ENCODE measurements at regions not wholly inside any gene's neighbourhood (a gene's known extent, or its start where the extent isn't known, plus 50 kb on each side); places are given as distances from the start of the nearest gene placed in this dataset.

DNA sequence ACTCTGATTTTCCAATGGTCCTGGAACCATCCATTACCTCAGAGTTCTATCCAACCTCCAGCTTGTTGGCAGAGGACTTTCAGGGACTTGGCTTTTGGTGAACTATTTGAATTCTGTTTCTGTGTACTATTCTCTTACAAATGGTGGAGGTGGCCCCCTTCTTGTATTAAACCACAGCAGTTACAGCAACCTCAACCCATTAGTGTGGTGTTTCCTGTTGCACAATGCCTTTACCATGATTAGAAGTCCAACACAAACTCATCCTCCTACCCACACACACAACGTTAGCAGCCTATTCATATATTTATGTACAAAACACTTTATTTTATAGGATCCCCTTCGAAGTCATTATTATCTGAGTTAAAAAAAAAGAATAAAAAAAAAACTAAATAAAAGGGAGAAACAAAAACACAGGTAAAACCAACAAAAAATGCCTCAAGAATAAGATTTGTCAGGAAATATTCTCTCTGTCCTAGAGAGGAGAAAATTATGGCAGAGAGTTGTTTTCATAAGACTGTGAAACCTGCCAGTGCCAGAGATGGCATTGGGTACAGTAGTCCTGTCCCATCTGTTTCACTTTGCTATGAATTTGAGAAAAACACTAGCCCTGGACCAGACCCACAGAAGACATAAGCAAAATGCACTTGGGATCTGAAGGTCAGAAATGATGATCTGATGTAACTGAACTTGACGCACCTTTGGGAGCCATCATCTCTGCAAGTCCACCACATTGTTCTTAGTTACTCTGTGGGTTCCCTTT lies 1896.0 kb upstream of the PIK3C3 start:
- DNase-seq (ENCODE audit: low read depth in 2 of 3, low spot score in 2 of 3): no peak

DNA sequence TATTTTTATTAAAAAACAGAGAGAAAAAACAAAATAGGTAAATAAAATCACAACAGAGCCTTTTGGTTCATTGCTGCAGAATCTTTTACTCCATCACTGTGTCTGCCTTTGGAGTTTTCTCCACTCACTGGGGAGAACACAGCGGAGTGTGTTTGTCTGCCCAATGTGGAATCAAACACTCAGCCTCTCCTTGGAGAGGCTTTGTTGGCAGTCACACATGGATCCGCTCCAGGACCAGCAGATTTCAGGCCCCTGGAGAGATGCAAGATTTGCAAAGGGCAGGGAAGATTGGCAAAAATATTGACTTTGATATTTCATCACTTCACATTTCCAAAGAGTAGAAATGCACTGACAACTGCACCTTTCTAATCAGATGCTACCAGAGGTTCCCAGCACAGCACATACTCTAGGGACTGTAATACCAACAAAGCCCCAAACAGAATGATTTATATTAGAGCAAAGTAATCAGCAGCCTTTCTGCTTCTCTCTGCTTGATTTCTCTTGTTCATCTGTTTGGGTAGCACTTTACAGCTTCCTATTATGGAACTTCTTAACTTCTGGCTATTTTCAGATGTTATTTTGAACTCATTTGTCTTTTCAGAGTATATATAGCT lies 1898.8 kb upstream of the PIK3C3 start:
- no peak for DNase-seq (ENCODE audit: low read depth in 2 of 3, low spot score in 2 of 3)

DNA sequence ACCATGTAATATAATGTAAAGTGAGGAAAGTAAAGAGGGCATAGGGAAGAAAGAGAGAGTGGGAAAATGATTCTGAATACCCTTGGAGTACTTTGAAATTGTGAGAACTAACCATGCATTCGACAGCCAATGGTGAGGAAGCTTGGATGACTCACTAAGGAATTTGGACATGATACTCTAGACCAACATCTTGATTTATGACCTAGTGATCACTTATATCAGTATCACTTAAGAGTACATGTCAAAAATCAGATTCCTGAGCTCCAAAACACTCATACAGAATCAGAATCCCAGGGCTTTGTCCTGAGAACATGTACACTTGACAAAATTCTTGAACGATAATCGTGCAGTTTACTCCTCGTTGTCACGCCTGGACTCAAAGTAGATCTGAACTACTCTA lies 1899.8 kb upstream of the PIK3C3 start:
- no peak for DNase-seq (ENCODE audit: low read depth in 2 of 3, low spot score in 2 of 3)

DNA sequence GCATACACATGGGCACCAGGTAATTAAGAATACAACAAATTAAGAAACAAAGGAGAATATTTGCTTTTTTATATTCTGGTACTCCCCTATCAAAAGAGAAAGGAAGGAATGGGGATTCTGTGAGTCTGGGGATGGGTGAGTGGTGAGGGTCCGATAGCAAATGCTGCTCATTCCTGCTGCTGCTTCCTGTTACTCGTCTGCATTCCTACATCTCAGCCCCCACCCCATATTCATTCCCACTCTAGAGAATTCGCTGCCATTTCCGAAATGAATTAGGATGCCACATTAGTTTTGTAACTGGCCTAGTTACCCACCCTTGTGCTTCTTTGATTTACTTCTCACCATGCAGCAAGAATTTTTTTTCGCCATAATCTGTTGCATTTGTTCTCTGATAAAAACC lies 1905.3 kb upstream of the PIK3C3 start:
- no peak for DNase-seq (ENCODE audit: low read depth in 2 of 3, low spot score in 2 of 3)

DNA sequence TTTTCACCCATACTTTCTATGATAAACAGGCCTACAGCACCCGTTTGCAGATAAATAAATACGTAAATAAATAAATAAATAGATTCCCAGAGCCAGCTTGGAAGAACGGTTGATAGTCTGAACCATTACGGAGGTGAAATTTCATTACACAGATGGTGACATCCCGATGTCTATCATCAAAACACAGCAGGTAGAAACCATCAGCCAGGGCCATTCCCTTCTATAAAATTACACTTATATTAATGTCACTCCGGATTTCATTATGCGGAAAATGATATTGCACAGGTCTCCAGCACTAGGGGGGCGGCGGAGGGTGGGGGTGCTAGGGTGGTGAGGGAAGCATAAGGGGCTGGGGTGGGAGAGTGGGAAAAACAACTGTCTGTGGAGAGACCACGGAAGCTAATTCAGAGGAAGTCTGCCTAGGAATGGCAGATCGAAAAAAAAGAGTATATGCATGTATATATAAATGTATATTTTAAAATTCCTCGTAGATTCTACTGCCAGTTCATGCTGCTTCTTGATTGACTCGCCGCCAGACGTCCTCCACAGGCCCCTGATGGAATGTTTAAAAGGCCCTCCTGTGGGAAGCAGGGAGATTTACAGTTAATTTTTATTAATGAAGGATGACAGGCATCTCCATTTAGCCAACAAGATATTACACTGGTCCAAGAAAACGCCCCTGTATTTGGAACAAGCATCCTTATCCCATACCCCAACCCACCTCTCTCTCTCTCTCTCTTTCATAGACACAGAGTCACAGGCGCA lies 1906.0 kb upstream of the PIK3C3 start:
- DNase-seq (ENCODE audit: low read depth in 2 of 3, low spot score in 2 of 3): no peak

DNA sequence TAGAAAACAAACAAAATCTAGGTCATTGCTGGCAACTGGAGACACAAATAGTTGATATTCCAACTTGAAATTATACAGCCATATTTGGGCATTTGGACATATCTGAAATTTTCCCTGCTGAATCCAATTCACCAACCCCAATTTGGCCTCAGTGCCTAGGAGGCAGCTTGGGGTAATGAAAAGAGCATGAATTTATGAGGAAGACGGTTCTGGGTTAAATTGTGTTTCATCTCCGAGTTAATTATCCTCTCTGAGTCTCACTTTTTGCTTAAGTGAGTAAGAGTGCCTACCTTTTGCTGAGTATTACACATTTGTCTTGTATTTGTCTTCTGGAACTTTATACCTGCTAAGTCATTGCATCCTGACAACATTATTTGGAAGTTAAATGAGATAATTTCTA lies 1906.8 kb upstream of the PIK3C3 start:
- no peak for DNase-seq (ENCODE audit: low read depth in 2 of 3, low spot score in 2 of 3)

DNA sequence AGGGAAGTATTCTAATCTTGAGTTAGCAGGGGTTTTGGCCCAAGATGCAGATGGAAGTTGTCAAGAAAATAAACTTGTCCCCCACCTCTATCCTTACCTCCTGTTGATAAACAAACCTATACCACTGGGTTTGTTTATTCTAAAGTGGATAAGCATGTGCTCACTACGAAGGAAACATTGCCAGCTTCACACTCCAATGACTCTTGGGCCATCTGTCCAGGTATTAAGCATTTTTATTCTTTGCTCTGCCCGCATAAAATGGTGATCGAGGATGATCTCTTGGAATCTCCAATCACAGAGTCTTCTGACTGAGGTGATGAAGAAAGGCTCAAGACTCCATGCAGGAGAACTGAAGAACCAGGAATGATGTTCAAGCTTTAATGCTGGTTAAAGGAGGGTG lies 1908.4 kb upstream of the PIK3C3 start:
- DNase-seq (ENCODE audit: low read depth in 2 of 3, low spot score in 2 of 3): no peak

DNA sequence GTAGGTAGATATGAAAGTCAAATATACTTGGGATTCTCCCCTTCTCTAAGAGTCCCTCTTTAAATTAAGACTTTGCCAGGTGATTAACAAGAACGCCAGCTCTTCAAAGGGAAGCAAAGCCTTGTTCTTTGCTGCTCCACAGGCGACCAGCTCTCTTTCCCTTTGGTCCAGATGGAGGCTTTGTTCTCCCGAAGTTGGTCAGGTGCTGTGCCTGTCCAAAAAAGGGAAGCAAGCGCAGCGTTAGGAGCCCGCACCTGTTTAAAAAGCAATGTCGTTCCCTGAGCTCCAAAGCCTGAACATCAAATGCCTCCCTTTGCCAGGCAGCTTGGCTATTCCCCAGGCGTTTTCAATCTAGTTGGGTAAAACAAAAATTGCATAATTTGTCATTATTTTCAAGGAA lies 1913.1 kb upstream of the PIK3C3 start:
- no peak for DNase-seq (ENCODE audit: low read depth in 2 of 3, low spot score in 2 of 3)

DNA sequence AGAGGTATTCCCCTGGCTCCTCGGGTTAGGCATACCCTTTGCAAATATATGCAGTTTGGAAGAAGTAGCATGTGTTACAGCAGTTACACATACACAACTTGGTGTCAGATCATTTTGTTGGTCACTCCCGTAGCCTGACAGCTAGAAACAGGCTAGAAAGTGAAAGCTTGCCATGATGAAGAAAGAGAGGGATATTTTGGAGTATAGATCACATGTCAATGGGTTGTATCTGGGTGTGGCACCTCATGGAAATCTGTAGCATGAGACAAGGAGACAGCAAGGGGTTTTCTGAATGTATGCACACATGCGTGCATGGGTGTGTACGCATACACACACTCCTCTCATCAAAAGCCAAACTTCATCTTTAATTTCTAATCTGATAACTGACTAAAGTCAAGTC lies 1914.5 kb upstream of the PIK3C3 start:
- DNase-seq (ENCODE audit: low read depth in 2 of 3, low spot score in 2 of 3): no peak

DNA sequence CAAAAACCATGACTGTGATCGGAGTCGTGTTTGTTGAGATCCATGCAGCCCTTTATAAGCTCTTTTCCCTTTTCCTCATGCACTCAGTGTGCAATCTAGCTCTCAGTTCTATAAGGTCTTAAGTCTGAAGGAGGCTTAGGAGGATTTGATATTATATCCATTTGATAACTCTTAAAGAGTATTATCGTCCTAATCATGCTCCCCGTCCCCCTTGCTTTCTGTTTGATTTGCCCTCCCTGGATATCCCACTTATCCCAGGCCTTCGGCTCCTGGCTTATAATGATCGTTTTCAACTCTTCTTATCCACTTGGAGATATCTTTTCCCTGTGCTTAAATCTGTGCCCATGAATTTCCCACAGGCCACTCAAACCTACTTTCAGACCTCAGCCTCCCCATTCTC lies 1917.7 kb upstream of the PIK3C3 start:
- DNase-seq (ENCODE audit: low read depth in 2 of 3, low spot score in 2 of 3): no peak

DNA sequence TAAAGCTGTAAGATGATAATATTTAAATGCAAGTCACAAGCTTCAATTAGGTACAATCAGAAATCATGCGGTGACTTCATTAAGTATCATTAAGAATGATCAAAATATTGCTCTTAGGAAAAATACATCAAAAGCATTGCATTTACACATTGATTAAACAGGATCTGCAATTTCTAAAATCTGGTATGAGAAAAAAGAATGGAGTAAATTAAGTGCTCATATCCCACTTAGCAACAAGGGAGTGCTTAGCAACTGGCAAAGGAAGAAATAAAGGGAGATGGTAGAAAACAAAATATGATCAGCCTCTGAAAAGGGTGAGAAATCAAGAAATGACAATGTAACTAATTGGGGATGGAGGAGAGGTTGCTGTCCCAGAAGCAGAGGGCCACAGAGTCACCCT lies 1918.2 kb upstream of the PIK3C3 start:
- no peak for DNase-seq (ENCODE audit: low read depth in 2 of 3, low spot score in 2 of 3)

DNA sequence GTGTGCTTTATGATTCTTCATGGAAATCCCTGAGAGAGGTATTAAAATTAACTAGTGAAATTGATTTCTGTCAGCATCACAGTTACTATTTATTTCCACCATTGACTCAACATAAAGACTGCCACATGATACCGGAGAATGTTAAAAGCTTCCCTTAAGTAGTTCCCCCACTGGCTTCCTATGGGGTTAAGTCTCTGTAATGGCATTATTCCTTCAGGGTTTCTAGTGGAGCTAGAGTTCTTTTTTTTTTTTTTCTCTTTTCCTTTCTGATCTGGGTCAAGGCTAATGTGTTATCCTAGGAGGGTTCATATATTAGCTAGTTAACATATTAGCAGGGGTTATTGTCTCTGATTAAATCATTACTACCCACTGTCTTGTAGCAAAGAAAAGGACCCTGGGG lies 1919.1 kb upstream of the PIK3C3 start:
- DNase-seq (ENCODE audit: low read depth in 2 of 3, low spot score in 2 of 3): no peak

DNA sequence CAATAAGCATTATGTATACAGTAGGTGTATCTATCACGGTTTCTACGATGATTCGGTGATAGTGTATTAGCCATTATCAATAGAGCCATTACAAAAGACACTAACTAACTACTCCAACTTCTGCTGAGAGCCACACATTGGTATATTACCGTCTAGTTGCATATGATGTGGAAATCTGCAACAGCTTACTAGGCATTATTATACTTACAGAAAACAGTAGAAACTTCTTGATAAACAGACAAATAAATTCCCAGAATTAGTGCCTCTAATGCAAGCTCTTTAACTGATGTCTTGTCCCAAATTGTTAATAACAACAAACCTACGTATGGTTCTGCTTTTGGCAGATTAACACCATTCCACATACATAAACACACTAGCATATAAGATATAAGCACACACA lies 1923.0 kb upstream of the PIK3C3 start:
- DNase-seq (ENCODE audit: low read depth in 2 of 3, low spot score in 2 of 3): no peak

DNA sequence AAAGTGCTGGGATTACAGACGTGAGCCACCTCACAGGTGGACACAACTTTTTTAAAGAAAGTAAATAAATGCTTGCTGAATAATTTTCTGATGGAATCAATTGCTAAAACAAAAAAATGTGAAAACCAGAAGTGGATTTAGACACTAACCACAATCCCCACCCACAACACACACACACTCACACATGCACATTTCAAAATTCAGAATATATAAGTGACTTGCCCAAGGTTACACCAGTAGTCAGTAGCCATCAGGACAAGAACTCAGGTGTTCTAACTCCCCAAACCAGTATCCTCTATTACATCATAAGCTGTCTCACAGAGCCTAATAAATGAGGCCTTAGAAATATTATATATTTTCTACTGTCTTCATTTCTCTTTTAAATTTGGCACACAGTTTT lies 1923.6 kb upstream of the PIK3C3 start:
- DNase-seq (ENCODE audit: low read depth in 2 of 3, low spot score in 2 of 3): no peak

DNA sequence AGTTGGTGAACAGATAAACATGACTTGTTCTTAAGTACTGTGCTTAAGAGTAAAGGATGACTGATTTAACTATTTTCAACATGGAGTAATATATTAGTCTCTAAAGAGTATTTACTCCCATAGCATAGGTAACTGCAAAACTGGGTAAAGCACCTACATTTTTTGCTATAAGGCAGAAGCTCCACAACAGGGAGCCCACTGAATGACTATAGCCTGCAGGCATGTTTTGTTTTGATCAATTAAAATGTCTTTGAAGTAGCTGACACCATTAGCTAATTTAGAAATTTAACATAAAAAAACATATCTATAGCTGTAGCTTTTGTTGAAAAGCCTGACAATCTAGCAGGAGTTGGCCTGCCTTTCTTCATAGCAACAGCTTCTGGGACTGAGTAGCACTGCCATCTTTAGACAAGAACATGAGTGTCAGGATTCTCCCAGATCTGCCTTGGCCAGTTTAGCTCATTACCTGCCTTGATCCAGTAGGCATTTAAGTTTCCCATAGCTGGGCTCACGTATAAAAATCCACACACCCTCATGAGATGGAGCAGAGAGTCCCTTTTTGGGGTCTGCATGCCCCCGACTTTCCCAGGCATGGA lies 1935.1 kb upstream of the PIK3C3 start:
- no peak for DNase-seq (ENCODE audit: low read depth in 2 of 3, low spot score in 2 of 3)

DNA sequence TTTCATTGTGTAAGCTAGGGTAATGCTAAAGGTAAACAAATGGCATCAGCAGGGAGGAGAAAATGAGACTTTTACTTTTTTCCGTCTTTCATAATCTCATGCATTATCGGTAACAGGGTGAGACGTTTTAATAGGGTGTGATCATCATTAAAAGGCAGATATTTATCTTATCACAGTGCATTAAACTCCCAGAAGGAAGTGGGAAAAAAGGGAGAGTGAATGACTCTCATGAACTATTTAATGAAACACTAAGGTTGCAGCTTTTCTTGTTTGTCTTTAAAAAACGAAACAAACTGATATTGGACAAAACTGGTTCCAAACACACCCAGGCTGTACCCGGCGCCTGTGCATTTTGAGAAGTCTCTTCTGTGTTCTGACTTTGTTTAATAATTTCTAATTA lies 1936.8 kb upstream of the PIK3C3 start:
- no peak for DNase-seq (ENCODE audit: low read depth in 2 of 3, low spot score in 2 of 3)

DNA sequence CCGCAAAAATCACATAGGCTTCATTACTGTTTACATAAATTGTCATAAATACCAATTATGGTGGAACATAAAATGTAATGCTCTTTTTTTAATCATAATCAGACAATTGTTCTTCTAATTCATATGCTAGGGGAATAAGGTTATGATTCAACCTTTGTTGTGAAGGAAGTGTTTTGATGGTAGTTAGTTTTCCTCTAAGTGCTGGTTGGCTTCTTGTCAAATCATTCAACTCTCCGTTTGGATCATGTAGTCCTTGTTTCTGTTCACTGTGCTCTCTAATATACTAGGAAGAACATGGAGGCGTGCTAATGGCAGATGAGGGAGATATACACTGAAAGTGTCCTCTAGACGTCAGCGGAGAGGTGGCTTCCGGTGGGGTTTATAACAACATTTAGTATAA lies 1938.0 kb upstream of the PIK3C3 start:
- DNase-seq (ENCODE audit: low read depth in 2 of 3, low spot score in 2 of 3): no peak

DNA sequence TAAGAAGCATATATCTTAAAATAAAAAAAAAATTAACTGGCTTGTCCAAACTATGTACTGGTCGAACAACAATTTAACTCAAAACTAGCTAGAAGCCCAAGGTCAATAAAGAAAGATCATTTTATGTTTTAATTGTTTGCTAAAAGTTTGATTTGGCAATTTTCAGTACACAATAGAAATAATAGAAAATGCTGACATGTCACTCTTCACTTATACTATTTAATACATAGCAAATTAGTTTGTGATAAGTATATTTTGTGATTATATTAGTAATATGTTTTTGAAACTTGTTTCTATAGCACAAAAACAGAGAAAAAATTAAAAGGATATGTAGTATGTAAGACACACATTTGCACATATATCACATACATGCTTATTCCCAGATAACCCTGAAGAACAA lies 1938.6 kb upstream of the PIK3C3 start:
- no peak for DNase-seq (ENCODE audit: low read depth in 2 of 3, low spot score in 2 of 3)

DNA sequence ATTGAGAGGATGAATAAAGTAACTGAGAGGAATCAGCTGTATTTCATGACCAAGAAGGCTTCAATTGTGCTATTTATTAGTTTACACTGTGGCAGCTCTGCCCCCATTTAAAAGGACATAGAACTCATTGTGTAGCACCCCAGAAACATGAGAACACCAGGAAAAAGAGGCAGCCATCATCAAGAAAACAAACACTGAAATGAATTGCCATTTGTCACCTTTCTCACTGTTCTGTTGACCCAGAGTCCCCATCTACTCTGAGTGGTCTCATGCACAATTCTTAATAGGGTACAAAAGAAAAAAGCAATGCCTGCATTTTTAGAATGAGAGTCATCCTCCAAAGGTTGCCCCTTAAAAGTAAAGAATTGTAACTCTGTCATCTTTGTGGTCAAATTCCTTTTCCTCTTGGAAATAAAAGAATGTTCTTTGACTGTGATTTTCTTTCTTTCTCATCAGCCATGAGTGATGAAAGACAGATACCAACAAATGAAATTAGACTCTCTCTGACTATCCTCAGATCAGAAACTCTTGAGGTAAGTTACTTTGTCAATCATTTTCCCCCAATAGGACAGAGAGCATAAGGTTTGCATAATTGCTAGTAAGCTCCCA lies 1941.9 kb upstream of the PIK3C3 start:
- no peak for DNase-seq (ENCODE audit: low read depth in 2 of 3, low spot score in 2 of 3)

DNA sequence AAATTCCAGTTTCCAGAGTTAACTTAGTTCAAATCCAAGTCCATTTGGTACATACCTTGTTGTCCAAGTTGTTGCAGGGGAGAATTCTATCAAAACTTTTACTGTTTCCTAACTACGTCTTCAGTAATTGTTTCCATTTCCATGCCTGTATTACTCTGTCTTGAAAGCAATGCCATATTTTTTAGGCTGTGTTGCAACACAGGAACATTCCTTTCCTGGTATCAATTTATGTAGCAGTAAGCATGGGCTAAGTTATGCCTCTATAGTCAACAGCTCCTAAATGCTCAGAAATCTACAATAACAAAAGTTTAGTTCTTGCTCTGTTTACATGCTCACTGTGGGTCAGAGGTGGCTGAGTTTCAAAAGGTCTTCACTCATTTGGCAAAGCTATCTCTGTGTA lies 1943.8 kb upstream of the PIK3C3 start:
- no peak for DNase-seq (ENCODE audit: low read depth in 2 of 3, low spot score in 2 of 3)

DNA sequence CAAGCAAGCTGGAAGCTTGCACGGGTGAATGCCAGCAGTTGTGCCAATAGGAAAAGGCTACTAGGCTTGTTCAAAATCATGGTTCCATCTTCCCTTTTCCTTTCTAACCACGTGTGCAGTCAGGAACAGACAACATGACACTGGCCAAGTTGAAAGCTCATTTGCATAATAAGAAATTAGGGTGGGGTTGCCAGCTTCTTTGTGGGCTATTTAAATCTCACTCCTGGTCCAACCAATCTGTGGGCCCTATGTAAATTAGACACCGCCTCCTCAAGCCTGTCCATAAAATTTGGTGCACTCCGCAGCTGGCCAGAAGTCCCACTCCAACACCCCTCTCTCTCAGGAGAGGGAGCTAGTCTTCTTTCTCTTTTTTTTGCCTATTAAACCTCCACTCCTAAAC lies 1948.4 kb upstream of the PIK3C3 start:
- no peak for DNase-seq (ENCODE audit: low read depth in 2 of 3, low spot score in 2 of 3)
